A673 (cell line): ENCODE measurements at regions not wholly inside any gene's neighbourhood (a gene's known extent, or its start where the extent isn't known, plus 50 kb on each side); places are given as distances from the start of the nearest gene placed in this dataset.

Experiments
- CTCF ChIP-seq: fragments of 300-800, 200-600 bp; sonication (generic); conservative IDR thresholded peaks from 2 replicates; pipeline ENCODE4 v1.5.1; 2017; ENCODE audit warnings: low read depth, mild to moderate bottlenecking, antibody characterized with exemption, low read length, moderate library complexity, mixed read lengths
- EZH2 ChIP-seq: fragments of 200-600 bp; sonication (generic); IDR thresholded peaks from 2 replicates; pipeline ENCODE4 v1.6.1; 2017; ENCODE audit warnings: borderline replicate concordance, low read depth, mild to moderate bottlenecking, mixed read lengths, antibody characterized with exemption, low read length; ENCODE audit not compliant: poor library complexity, severe bottlenecking

GRCh38 chr14:88989911-88990310 is 165.5 kb downstream of the TTC8 start:
- TF ChIP-seq CTCF (no peak), EZH2 (no peak)
